ENCODE measurements at regions not wholly inside any gene's neighbourhood (a gene's known extent, or its start where the extent isn't known, plus 50 kb on each side); places are given as distances from the start of the nearest gene placed in this dataset.

DNA sequence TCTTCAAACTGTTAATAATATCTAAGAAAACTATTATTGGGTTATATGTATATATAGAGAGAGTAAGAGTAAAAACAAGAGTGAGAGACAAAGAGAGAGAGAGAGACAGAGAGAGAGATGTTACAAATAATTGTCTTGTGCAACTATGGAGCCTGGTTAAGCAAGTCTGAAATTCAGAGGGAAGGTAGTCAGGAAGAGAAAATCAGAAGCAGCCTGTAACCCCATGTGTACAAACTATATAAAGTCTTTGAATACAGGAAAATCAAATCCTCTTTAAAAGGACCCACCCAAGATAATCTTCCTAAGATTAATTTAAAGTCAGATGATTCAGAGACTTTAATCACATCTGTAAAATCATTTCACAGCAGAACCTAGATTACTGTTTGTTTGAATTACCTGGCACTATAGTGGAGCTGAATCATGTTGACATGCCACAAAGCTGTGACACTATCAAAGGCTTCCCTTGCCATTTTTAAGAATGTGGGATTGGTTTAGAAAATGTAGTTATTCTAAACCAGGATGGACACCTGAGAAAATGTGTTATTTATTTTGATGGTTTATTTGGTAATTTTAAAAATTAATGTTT is 301.7 kb upstream of the FSIP2 start:
- ATAC-seq (no peak), DNase-seq (no peak)
- intact Hi-C loops (cut with DNase I), result no loop called here
- TF ChIP-seq POLR2A (IDR thresholded peaks at IDR 0.05), result no peak
- Histone ChIP-seq H3K9me3 (no peaks in the 10 kb centered on the region), H3K36me3 (no peaks in the 10 kb centered on the region), H3K27ac (no peak overlapping the region), H3K4me1 (no peaks in the 10 kb centered on the region), H3K4me3 (no peak overlapping the region), H3K27me3 (no peaks in the 10 kb centered on the region)

DNA sequence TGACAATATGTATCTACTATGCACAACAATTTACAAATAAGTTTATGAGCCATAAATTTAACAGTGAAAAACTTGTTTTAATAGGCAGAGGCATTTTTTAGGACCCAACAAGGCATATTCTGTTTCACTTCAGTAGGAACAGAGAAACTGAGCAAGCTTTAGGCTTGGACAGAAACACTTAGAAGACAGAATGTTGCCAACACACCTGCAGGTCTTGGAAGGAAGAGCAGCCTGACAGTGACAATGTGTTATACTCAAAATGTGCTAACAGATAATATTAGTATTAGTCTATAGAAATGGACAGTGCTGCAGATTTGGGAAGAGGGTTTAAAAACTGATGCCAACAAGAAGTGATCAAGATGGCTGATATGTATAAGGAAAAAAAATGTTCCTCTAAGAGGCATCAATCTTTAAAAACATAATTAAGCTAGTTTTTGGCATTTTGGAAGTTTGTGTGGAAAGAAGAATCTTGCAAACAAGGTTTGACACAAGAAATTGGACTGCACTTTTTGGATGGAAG is 297.1 kb upstream of the FSIP2 start:
- TF ChIP-seq, protein P1, sequence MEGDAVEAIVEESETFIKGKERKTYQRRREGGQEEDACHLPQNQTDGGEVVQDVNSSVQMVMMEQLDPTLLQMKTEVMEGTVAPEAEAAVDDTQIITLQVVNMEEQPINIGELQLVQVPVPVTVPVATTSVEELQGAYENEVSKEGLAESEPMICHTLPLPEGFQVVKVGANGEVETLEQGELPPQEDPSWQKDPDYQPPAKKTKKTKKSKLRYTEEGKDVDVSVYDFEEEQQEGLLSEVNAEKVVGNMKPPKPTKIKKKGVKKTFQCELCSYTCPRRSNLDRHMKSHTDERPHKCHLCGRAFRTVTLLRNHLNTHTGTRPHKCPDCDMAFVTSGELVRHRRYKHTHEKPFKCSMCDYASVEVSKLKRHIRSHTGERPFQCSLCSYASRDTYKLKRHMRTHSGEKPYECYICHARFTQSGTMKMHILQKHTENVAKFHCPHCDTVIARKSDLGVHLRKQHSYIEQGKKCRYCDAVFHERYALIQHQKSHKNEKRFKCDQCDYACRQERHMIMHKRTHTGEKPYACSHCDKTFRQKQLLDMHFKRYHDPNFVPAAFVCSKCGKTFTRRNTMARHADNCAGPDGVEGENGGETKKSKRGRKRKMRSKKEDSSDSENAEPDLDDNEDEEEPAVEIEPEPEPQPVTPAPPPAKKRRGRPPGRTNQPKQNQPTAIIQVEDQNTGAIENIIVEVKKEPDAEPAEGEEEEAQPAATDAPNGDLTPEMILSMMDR (IDR thresholded peaks at IDR 0.05), result no peak
- TF ChIP-seq POLR2A (IDR thresholded peaks at IDR 0.05), result no peak
- DNase-seq, result no peak
- Histone ChIP-seq H3K27me3 (no peaks in the 10 kb centered on the region), H3K4me3 (no peak overlapping the region), H3K9me3 (no peaks in the 10 kb centered on the region), H3K27ac (no peak overlapping the region), H3K4me1 (no peaks in the 10 kb centered on the region), H3K36me3 (no peaks in the 10 kb centered on the region)
- intact Hi-C loops (cut with DNase I), result no loop called here
- no peak for ATAC-seq

DNA sequence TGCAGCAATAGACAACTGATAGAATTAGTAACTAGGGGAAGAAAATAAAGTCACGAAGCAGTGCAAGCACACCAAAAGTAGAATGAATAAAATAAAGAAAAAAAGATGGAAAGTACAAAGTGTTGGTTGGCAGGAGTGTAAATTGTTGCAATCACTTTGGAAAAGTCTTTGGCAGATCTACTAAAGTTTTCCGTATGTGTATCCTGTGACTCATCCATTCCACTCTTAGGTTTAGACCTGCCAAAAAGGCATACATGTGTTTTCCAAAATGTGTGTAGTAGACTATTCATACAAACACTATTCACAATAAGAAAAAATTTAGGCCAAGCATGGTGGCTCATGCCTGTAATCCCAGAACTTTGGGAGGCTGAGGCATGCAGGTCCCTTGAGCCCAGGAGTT is 282.1 kb upstream of the FSIP2 start:
- Histone ChIP-seq H3K27me3 (no peaks in the 10 kb centered on the region), H3K4me1 (no peaks in the 10 kb centered on the region), H3K36me3 (no peaks in the 10 kb centered on the region), H3K9me3 (peaks cover 0 to 32% (median 2%) of the 10 kb centered on the region in 12 donors), H3K4me3 (no peak overlapping the region), H3K27ac (no peak overlapping the region)
- ATAC-seq, result peak in 1 of 4 donors; percentile 33
- no peak for DNase-seq
- TF ChIP-seq POLR2A (IDR thresholded peaks at IDR 0.05), result no peak
- TF ChIP-seq, protein P1 (IDR thresholded peaks at IDR 0.05), result no peak
- WGBS, 4 donors, result 54 to 66% (median 60%) methylated on average over 2 of the region's 2 CpGs
- intact Hi-C loops (cut with DNase I), result no loop called here

DNA sequence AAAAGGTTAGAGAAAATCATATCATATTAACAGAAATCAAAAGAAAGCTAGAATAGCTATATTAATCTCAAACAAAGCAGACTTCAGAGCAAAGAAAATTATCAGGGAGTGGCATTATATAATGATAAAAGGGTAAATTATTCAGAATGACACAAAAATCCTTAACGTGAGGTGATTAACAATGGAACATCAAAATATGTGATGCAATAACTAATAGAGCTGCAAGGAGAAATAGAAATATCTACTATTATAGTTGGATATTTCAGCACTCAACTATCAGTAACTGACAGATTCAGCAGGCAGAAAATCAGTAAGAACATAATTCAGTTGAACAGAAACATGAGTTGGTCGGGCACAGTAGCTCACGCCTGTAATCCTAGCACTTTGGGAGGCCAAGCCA is 275.1 kb upstream of the FSIP2 start:
- 88 to 92% (median 89%) methylated on average over 3 of the region's 3 CpGs for WGBS, 4 donors
- intact Hi-C loops (cut with DNase I), result no loop called here
- TF ChIP-seq POLR2A (IDR thresholded peaks at IDR 0.05), result no peak
- TF ChIP-seq, protein P1 (IDR thresholded peaks at IDR 0.05), result no peak
- H3K36me3 ChIP-seq, result no peaks in the 10 kb centered on the region
- no peak overlapping the region for H3K27ac ChIP-seq
- no peak overlapping the region for H3K4me3 ChIP-seq
- peaks cover 0 to 22% (median 6%) of the 10 kb centered on the region in 12 donors for H3K9me3 ChIP-seq
- ATAC-seq (no peak), DNase-seq (no peak)
- no peaks in the 10 kb centered on the region for H3K4me1 ChIP-seq
- H3K27me3 ChIP-seq, result no peaks in the 10 kb centered on the region

DNA sequence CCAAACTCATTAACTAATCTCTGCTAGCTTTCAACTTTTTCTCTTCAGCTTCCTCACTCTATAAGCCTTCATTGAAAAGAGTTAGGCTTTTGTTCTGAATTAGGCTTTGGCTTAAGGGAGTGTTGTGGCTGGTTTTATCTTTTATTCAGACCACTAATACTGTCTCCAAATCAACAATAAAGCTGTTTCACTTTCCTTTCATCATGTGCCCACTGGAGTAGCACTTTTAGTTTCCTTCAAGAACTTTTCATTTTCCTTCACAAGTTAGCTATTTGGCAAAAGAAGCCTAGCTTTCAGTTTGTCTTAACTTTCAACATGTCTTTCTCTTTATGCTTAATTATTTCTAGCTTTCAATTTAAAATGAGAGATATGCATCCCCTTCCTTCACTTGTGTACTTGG is 271.7 kb upstream of the FSIP2 start:
- H3K27me3 ChIP-seq, result no peaks in the 10 kb centered on the region
- TF ChIP-seq POLR2A (IDR thresholded peaks at IDR 0.05), result no peak
- TF ChIP-seq, protein P1 (IDR thresholded peaks at IDR 0.05), result no peak
- no peaks in the 10 kb centered on the region for H3K4me1 ChIP-seq
- no peak for DNase-seq
- H3K9me3 ChIP-seq, result peaks cover 0 to 22% (median 6%) of the 10 kb centered on the region in 12 donors
- no peak overlapping the region for H3K27ac ChIP-seq
- ATAC-seq, result no peak
- no peaks in the 10 kb centered on the region for H3K36me3 ChIP-seq
- H3K4me3 ChIP-seq, result no peak overlapping the region
- intact Hi-C loops (cut with DNase I), result no loop called here
